Neural crest cell (in vitro differentiated cells): ENCODE measurements at regions not wholly inside any gene's neighbourhood (a gene's known extent, or its start where the extent isn't known, plus 50 kb on each side); places are given as distances from the start of the nearest gene placed in this dataset.

Source experiments
- DNase-seq: peaks from one replicate; pipeline ENCODE4 v3.0.0; 2021; ENCODE audit warnings: low read depth, mixed read lengths, low spot score
- H3K27ac Mint-ChIP-seq: one replicate; pipeline ENCODE4 v1.8.0; 2021; ENCODE audit warnings: mild to moderate bottlenecking, mixed read lengths; ENCODE audit not compliant: unreplicated experiment
- H3K27me3 Mint-ChIP-seq: 2 replicates; pipeline ENCODE4 v1.8.0; 2021; ENCODE audit warnings: low read depth, mild to moderate bottlenecking, mixed read lengths
- H3K36me3 Mint-ChIP-seq: 2 replicates; pipeline ENCODE4 v1.8.0; 2021; ENCODE audit warnings: low read depth, mild to moderate bottlenecking, mixed read lengths
- H3K4me1 Mint-ChIP-seq: 2 replicates; pipeline ENCODE4 v1.8.0; 2021; ENCODE audit warnings: mixed read lengths
- H3K4me3 Mint-ChIP-seq: one replicate; pipeline ENCODE4 v1.8.0; 2021; ENCODE audit warnings: mild to moderate bottlenecking, mixed read lengths
- H3K9me3 Mint-ChIP-seq: 2 replicates; pipeline ENCODE4 v1.8.0; 2021; ENCODE audit warnings: mixed read lengths
- CTCF ChIP-seq: fragments of 200-600 bp; sonication (generic); conservative IDR thresholded peaks from 2 replicates; pipeline ENCODE4 v1.5.0; 2021; ENCODE audit warnings: antibody characterized with exemption, mild to moderate bottlenecking

DNA sequence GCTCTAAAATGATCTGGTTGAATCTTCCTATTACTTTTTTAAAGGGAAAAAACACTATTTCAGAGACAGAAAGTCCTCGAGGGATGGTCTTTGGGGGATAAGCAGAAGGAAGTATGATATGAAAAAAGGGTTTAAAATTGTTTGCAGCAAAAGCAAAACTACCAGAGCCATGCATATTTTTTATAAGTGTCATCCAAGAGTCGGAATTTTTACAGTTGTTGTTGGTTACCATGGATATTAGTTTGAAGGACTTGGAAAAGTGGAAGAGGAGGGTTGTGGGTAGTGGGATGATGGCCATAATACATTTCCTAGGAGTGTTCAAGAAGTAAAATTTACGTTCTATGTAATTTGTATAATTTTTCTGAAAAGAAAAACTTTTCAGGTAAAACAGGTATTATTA, 134.4 kb downstream of the PCDH7 start:
- no peak overlapping the region for H3K4me3 Mint-ChIP-seq
- no peak for DNase-seq
- H3K4me1 Mint-ChIP-seq, result no peaks in the 10 kb centered on the region
- no peaks in the 10 kb centered on the region for H3K36me3 Mint-ChIP-seq
- H3K9me3 Mint-ChIP-seq, result no peaks in the 10 kb centered on the region
- no peak overlapping the region for H3K27ac Mint-ChIP-seq
- no peak for TF ChIP-seq CTCF
- H3K27me3 Mint-ChIP-seq, result no peaks in the 10 kb centered on the region

- Mint-ChIP-seq H3K27me3 (no peaks in the 10 kb centered on the region), H3K4me1 (no peaks in the 10 kb centered on the region), H3K36me3 (no peaks in the 10 kb centered on the region), H3K9me3 (no peaks in the 10 kb centered on the region), H3K4me3 (no peak overlapping the region), H3K27ac (no peak overlapping the region)
- TF ChIP-seq CTCF, result no peak
- no peak for DNase-seq
Measured at GRCh38 chr4:30855232-30855631, 135.1 kb downstream of the PCDH7 start.

DNA sequence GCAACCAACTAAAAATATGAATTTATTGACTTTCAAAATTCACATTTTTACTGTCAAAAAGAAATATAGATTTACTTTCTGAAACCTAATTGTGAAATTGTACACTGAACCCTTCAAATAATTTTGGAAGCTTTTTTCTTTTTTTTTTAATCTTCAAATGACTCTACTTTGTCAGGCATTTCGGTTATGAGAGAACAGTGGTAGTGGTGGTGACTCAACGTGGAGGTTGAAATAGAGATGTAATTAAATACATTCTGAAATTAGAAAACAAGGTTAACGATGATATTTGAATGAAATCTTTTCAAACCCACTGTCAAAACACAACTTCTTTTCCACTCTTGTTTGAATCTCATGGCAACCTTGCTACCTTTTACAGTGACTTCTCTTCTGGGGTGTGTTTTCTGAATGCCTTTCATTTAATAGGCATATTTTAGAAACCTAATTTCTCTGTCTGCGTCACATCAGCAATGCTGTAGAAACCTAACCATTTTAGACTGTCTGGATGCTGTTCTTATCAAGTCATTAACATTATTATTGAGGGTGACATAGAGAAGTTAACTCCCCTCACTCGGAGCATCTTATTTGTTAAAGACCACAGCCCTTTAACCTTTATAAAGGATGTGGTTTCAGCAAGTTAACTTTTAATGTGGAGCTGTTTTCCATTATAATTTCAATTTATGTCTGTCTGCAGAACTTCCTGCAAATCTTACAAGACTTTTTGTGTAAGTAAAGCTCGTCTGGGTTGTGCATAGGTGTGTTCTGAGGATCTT, 136.8 kb downstream of the PCDH7 start:
- Mint-ChIP-seq H3K9me3 (no peaks in the 10 kb centered on the region), H3K27me3 (no peaks in the 10 kb centered on the region), H3K4me1 (no peaks in the 10 kb centered on the region), H3K27ac (no peak overlapping the region), H3K4me3 (no peak overlapping the region), H3K36me3 (no peaks in the 10 kb centered on the region)
- TF ChIP-seq CTCF, result no peak
- DNase-seq, result no peak

DNA sequence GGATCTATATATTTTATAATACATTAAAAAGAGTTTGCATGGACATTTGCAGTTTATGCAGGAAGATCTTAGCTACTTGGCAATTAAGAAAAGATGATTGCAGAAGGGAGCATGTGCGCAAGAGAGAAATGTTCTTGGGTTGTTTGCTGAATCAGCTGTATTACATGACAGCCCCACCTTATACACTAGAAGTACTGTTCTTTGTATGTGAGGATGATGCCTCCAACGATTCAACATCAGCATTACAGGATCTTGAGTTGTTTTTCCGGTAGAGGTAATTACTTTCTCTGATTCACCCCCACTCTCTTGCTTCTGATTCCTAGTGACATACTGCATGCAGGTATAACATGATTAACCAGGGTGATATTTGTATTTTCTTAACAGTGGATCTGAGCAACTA, 140.8 kb downstream of the PCDH7 start:
- Mint-ChIP-seq H3K4me1 (no peaks in the 10 kb centered on the region), H3K27me3 (no peaks in the 10 kb centered on the region), H3K27ac (no peak overlapping the region), H3K9me3 (no peaks in the 10 kb centered on the region), H3K36me3 (no peaks in the 10 kb centered on the region), H3K4me3 (no peak overlapping the region)
- no peak for DNase-seq
- no peak for TF ChIP-seq CTCF

DNA sequence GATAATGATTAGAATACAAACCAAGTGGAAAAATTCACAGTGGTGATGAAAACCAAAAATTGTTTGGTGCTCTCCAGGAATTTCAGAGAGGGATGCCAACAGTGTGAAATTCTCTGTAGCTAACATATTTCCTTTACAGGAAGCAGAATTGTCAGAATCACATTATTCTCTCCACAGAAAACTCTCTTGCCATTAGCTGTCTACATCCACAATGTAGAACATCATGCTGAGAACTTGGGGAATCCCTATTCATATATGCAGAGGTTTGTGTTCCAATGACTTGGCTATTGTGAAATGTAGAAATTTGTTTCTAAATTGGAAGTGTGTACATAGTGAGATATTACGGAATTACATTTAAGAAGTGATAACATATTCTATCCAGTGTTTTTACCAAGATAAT, 142.0 kb downstream of the PCDH7 start:
- Mint-ChIP-seq H3K4me1 (peaks cover 8% of the 10 kb centered on the region), H3K9me3 (no peaks in the 10 kb centered on the region), H3K27me3 (no peaks in the 10 kb centered on the region), H3K4me3 (no peak overlapping the region), H3K36me3 (no peaks in the 10 kb centered on the region), H3K27ac (no peak overlapping the region)
- DNase-seq, result no peak
- no peak for TF ChIP-seq CTCF
